Ovary (tissue), 3 donors: ENCODE measurements at regions not wholly inside any gene's neighbourhood (a gene's known extent, or its start where the extent isn't known, plus 50 kb on each side); places are given as distances from the start of the nearest gene placed in this dataset.

Experiments
- EP300 ChIP-seq: sonication (generic); formaldehyde crosslinking; IDR thresholded peaks from one replicate; pipeline ENCODE4 v1.6.1; 2017; ENCODE audit warnings: antibody characterized with exemption
- POLR2A ChIP-seq: fragments of 450-650 bp; IDR thresholded peaks from one replicate; pipeline ENCODE4 v1.6.1; 2017; ENCODE audit warnings: antibody characterized with exemption, mild to moderate bottlenecking, moderate library complexity
- TF ChIP-seq, protein P1 (sequence below), 3 donors: fragments of 450-650 bp in 2 of 3; fragments of 200-600 bp in 1 of 3; IDR thresholded peaks; one replicate each; pipeline versions ENCODE4 v1.5.1 to v1.8.0; 2016 to 2022; ENCODE audit warnings: antibody characterized with exemption in 3 of 3, mild to moderate bottlenecking in 1 of 3
- donor health status: DM: no; HTN: no; CAD: no.

DNA sequence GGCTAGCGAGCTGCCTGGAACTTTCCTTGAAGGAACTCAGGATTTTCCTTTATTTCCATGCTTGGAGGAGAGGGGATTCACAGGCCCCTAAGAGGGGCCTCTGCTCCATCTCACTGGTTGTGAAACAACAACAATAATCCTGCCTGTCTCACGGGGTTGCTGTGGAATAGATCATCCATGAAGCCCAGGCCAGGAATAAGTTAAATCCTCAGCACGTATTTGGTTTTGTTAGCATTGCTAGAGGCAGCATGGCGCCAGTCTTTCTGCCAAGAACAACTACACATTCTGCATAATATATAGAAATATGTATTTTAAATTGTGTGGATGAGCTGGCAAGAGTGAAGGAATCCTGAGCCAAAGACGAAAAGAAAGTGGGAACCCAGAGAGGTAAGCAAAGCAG lies 80.8 kb upstream of the L3MBTL4 start:
- TF ChIP-seq, protein P1, sequence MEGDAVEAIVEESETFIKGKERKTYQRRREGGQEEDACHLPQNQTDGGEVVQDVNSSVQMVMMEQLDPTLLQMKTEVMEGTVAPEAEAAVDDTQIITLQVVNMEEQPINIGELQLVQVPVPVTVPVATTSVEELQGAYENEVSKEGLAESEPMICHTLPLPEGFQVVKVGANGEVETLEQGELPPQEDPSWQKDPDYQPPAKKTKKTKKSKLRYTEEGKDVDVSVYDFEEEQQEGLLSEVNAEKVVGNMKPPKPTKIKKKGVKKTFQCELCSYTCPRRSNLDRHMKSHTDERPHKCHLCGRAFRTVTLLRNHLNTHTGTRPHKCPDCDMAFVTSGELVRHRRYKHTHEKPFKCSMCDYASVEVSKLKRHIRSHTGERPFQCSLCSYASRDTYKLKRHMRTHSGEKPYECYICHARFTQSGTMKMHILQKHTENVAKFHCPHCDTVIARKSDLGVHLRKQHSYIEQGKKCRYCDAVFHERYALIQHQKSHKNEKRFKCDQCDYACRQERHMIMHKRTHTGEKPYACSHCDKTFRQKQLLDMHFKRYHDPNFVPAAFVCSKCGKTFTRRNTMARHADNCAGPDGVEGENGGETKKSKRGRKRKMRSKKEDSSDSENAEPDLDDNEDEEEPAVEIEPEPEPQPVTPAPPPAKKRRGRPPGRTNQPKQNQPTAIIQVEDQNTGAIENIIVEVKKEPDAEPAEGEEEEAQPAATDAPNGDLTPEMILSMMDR (IDR thresholded peaks at IDR 0.05): no peak
- TF ChIP-seq POLR2A (no peak), EP300 (no peak)
